ENCODE measurements at regions not wholly inside any gene's neighbourhood (a gene's known extent, or its start where the extent isn't known, plus 50 kb on each side); places are given as distances from the start of the nearest gene placed in this dataset.

DNA sequence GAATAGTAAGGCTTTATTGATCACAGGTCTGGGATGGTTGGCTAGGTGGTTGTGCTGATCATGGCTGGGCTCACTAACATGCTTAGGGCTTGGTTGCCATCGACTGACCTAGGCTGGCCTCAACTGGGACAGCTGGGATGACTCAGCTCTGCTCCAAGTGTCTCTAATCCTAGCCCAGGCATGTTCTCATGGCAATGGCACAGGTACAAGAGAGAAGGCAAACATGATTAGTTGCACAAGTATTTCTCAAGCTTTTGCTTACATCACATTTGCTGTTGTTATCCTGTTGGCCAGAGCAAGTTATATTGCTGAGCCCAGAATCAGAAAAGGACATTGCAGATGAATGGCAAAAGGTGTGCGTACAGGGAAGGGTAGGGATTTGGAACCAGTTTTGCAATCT lies 68.5 kb upstream of the SLC35C1 start:
- Mint-ChIP-seq H3K27me3 (ENCODE audit: low read depth) (peaks cover 13% of the 10 kb centered on the region), H3K4me1 (peaks cover 2 to 8% of the 10 kb centered on the region in 2 experiments; a peak in 3 of 4 replicates), H3K4me3 (no peak overlapping the region), H3K36me3 (ENCODE audit: insufficient read depth in 1 of 3, low read depth in 3 of 3) (peaks cover 2 to 16% (median 9%) of the 10 kb centered on the region in 3 experiments; a peak in 5 of 7 replicates), H3K27ac (no peak overlapping the region), H3K9me3 (peaks cover 17% of the 10 kb centered on the region in 2 experiments)
- H3K18ac ChIP-seq (ENCODE audit: insufficient read length, low read depth, low read length): no peak overlapping the region
- H4K5ac ChIP-seq (ENCODE audit: insufficient read length, low read depth, low read length): no peak overlapping the region
- H3K4me2 ChIP-seq (ENCODE audit: insufficient read depth, insufficient read length, low read length): no peak overlapping the region
- no peak overlapping the region for H4K91ac ChIP-seq (ENCODE audit: insufficient read length, low read depth, low read length)
- no peaks in the 10 kb centered on the region for H4K20me1 ChIP-seq (ENCODE audit: control insufficient read depth, insufficient read depth, insufficient read length)
- no peak overlapping the region for H2BK5ac ChIP-seq (ENCODE audit: insufficient read length, low read length)
- H2AK5ac ChIP-seq (ENCODE audit: insufficient read length, low read length): no peak overlapping the region
- H3K79me1 ChIP-seq (ENCODE audit: insufficient read depth, low read depth, low read length, poor library complexity, severe bottlenecking): no peaks in the 10 kb centered on the region
- H3K9me3 ChIP-seq (ENCODE audit: control insufficient read depth, low read depth, low read length): no peaks in the 10 kb centered on the region
- H2BK12ac ChIP-seq (ENCODE audit: insufficient read length, low read depth, low read length): no peak overlapping the region
- H2BK120ac ChIP-seq (ENCODE audit: low read depth, low read length, poor library complexity, severe bottlenecking): no peak overlapping the region
- no peak overlapping the region for H3K56ac ChIP-seq (ENCODE audit: insufficient read length, low read depth, low read length)
- no peak overlapping the region for H2AFZ ChIP-seq (ENCODE audit: low read length)
- H2BK20ac ChIP-seq (ENCODE audit: low read depth, low read length, poor library complexity, severe bottlenecking): no peak overlapping the region
- no peak overlapping the region for H3K23ac ChIP-seq (ENCODE audit: insufficient read length, low read depth, low read length)
- no peaks in the 10 kb centered on the region for H3K79me2 ChIP-seq (ENCODE audit: insufficient read depth, low read length)
- H3K23me2 ChIP-seq (ENCODE audit: insufficient read length, low read depth, low read length, poor library complexity, severe bottlenecking): no peaks in the 10 kb centered on the region
- WGBS (ENCODE audit: extremely low coverage, insufficient read length, low lambda C conversion rate): no CpG with 5 or more reads among the region's 2 CpGs
- DNase-seq: no peak
- H2BK15ac ChIP-seq (ENCODE audit: low read depth, low read length): no peak overlapping the region
- TF ChIP-seq, protein P1, sequence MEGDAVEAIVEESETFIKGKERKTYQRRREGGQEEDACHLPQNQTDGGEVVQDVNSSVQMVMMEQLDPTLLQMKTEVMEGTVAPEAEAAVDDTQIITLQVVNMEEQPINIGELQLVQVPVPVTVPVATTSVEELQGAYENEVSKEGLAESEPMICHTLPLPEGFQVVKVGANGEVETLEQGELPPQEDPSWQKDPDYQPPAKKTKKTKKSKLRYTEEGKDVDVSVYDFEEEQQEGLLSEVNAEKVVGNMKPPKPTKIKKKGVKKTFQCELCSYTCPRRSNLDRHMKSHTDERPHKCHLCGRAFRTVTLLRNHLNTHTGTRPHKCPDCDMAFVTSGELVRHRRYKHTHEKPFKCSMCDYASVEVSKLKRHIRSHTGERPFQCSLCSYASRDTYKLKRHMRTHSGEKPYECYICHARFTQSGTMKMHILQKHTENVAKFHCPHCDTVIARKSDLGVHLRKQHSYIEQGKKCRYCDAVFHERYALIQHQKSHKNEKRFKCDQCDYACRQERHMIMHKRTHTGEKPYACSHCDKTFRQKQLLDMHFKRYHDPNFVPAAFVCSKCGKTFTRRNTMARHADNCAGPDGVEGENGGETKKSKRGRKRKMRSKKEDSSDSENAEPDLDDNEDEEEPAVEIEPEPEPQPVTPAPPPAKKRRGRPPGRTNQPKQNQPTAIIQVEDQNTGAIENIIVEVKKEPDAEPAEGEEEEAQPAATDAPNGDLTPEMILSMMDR (conservative IDR thresholded peaks at IDR 0.05): no peak
- H3K27ac ChIP-seq (ENCODE audit: insufficient read length, low read depth, low read length): no peak overlapping the region
- H3K27me3 ChIP-seq (ENCODE audit: insufficient read depth, low read length): no peaks in the 10 kb centered on the region
- no peak overlapping the region for H4K8ac ChIP-seq (replicated peaks; ENCODE audit: insufficient read length, low read depth, low read length)
- H3K4me1 ChIP-seq (ENCODE audit: insufficient read depth, low read length): no peaks in the 10 kb centered on the region; the same call in 1 of the 2 replicates
- H3K14ac ChIP-seq (ENCODE audit: insufficient read depth, low read length): no peak overlapping the region
- H3T11ph ChIP-seq (ENCODE audit: low read length): no peak overlapping the region
- no peak overlapping the region for H3K9ac ChIP-seq (ENCODE audit: extremely low read depth, insufficient read length, low read length)
- H3K4ac ChIP-seq (ENCODE audit: low read depth, low read length): no peak overlapping the region

Measured in H9 (cell line).